ENCODE measurements at regions not wholly inside any gene's neighbourhood (a gene's known extent, or its start where the extent isn't known, plus 50 kb on each side); places are given as distances from the start of the nearest gene placed in this dataset.

DNA sequence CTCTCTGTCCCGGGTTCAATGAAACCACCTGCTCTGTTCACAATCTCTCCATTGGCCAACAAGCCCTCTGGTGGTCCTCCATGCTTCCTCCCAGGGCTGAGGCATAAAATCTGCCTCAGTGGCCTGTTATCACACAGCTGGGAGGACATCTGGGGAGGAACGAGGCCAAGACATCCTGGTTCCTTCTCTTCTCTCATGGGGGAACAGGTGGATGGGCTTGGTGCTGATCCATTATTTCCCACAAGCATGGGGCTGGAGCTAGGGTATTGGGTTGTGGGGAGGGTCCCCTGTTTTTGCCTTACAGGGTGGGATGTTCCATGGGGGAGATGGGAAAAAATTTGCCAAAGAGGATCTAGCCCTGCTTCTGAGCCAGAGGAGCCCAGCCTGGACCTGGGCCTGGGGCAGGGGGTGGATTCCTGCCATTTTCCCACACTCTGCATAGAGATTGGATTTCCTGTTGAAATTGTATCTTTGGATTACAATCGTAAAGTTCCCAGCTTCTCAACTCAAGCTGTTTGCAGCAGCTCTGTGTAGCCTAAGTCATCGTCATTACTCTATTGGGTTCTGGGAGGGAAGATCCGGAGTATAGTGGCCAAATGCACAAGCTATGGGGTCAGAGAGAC is 124.7 kb downstream of the NAV1 start:
- H3K79me2 ChIP-seq (ENCODE audit: insufficient read depth, low read length): no peaks in the 10 kb centered on the region

DNA sequence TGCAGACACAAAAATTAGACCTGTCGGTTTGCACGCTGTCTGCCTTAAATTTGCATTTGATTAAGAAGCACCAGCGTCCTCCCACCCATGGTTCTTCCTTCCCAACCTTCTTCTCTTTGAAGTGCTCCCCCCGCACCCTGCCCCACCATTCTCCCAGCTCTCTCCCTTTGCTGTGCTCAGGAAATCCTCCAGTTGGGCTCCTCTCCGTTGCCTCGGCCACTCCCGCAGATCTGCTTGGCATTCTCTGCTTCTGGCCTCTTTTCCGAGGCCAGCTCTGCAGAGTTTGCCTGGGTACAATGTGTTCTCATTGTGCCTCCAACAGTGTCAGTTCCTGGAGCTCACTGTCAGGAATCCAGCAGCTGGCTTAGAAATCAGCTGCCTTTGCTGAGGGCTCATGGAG is 126.1 kb downstream of the NAV1 start:
- Histone ChIP-seq H3K27ac (ENCODE audit: low read depth, low read length) (no peak overlapping the region), H3K79me2 (ENCODE audit: insufficient read depth, low read length) (no peaks in the 10 kb centered on the region), H3K9me3 (ENCODE audit: control insufficient read depth in 1 of 2, insufficient read depth in 1 of 2, low read depth in 1 of 2, low read length in 2 of 2) (no peaks in the 10 kb centered on the region), H3K9me2 (ENCODE audit: insufficient read depth) (no peaks in the 10 kb centered on the region), H3K36me3 (ENCODE audit: control insufficient read depth in 1 of 2, insufficient read depth in 2 of 2, low read length in 2 of 2) (no peaks in the 10 kb centered on the region), H4K20me1 (ENCODE audit: insufficient read depth) (no peaks in the 10 kb centered on the region), H3K4me2 (ENCODE audit: low read length) (no peak overlapping the region), H2AFZ (ENCODE audit: low read depth, low read length, poor library complexity, severe bottlenecking) (no peak overlapping the region), H3K9ac (ENCODE audit: low read length) (no peak overlapping the region), H3K4me3 (replicated peaks in 1 of 2; ENCODE audit: low read depth in 1 of 2, low read length in 2 of 2) (no peak overlapping the region), H3K27me3 (ENCODE audit: insufficient read depth, low read length) (no peaks in the 10 kb centered on the region), H3K4me1 (ENCODE audit: control insufficient read depth in 1 of 2, insufficient read depth in 2 of 2, low read length in 2 of 2) (no peaks in the 10 kb centered on the region)
- ATAC-seq (no peak), DNase-seq (ENCODE audit: low read depth, low spot score) (no peak)
- intact Hi-C loops (cut with micrococcal nuclease): no loop called here
- ChIA-PET CTCF (no interaction called here), POLR2A (no interaction called here), RAD21 (ENCODE audit: low non-redundant PET in 1 of 2, low total read pairs in 2 of 2, uncharacterized antibody in 2 of 2, unreplicated experiment in 2 of 2) (no interaction called here)
- BruUV-seq (replicated peaks): no TSS peak
- TF ChIP-seq SRF (IDR thresholded peaks at IDR 0.05; ENCODE audit: low read depth): no peak
- no peak for TF ChIP-seq POLR2AphosphoS5 (IDR thresholded peaks at IDR 0.05; ENCODE audit: low read depth, low read length)
- no peak for TF ChIP-seq ZFX (IDR thresholded peaks at IDR 0.05)
- no peak for TF ChIP-seq RAD21 (IDR thresholded peaks at IDR 0.05; ENCODE audit: low read depth)
- no peak for TF ChIP-seq ZNF274 (IDR thresholded peaks at IDR 0.05; ENCODE audit: low read depth, low read length)
- no peak for TF ChIP-seq POLR2A (IDR thresholded peaks at IDR 0.05; ENCODE audit: borderline replicate concordance, extremely low read depth, insufficient read depth, insufficient read length)
- TF ChIP-seq ELF1 (IDR thresholded peaks at IDR 0.05; ENCODE audit: borderline replicate concordance, low read depth): no peak
- TF ChIP-seq, protein P1, sequence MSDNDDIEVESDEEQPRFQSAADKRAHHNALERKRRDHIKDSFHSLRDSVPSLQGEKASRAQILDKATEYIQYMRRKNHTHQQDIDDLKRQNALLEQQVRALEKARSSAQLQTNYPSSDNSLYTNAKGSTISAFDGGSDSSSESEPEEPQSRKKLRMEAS (IDR thresholded peaks at IDR 0.05): no peak
- TF ChIP-seq JUND (IDR thresholded peaks at IDR 0.05): no peak
- TF ChIP-seq, protein P2, sequence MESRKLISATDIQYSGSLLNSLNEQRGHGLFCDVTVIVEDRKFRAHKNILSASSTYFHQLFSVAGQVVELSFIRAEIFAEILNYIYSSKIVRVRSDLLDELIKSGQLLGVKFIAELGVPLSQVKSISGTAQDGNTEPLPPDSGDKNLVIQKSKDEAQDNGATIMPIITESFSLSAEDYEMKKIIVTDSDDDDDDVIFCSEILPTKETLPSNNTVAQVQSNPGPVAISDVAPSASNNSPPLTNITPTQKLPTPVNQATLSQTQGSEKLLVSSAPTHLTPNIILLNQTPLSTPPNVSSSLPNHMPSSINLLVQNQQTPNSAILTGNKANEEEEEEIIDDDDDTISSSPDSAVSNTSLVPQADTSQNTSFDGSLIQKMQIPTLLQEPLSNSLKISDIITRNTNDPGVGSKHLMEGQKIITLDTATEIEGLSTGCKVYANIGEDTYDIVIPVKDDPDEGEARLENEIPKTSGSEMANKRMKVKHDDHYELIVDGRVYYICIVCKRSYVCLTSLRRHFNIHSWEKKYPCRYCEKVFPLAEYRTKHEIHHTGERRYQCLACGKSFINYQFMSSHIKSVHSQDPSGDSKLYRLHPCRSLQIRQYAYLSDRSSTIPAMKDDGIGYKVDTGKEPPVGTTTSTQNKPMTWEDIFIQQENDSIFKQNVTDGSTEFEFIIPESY (IDR thresholded peaks at IDR 0.05; ENCODE audit: extremely low read depth, insufficient replicate concordance, low read length): no peak
- TF ChIP-seq, protein P3, sequence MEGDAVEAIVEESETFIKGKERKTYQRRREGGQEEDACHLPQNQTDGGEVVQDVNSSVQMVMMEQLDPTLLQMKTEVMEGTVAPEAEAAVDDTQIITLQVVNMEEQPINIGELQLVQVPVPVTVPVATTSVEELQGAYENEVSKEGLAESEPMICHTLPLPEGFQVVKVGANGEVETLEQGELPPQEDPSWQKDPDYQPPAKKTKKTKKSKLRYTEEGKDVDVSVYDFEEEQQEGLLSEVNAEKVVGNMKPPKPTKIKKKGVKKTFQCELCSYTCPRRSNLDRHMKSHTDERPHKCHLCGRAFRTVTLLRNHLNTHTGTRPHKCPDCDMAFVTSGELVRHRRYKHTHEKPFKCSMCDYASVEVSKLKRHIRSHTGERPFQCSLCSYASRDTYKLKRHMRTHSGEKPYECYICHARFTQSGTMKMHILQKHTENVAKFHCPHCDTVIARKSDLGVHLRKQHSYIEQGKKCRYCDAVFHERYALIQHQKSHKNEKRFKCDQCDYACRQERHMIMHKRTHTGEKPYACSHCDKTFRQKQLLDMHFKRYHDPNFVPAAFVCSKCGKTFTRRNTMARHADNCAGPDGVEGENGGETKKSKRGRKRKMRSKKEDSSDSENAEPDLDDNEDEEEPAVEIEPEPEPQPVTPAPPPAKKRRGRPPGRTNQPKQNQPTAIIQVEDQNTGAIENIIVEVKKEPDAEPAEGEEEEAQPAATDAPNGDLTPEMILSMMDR (IDR thresholded peaks at IDR 0.05 in 2 of 3, conservative IDR thresholded peaks at IDR 0.05 in 1 of 3; ENCODE audit: borderline replicate concordance in 1 of 3, insufficient read depth in 1 of 3, low read depth in 2 of 3, low read length in 2 of 3): no peak
- TF ChIP-seq TCF7L2 (IDR thresholded peaks at IDR 0.05; ENCODE audit: borderline replicate concordance, extremely low read depth, insufficient read depth, insufficient read length): no peak
- TF ChIP-seq, protein P4, sequence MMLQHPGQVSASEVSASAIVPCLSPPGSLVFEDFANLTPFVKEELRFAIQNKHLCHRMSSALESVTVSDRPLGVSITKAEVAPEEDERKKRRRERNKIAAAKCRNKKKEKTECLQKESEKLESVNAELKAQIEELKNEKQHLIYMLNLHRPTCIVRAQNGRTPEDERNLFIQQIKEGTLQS (IDR thresholded peaks at IDR 0.05): no peak

More for the DNA sequence above, 124.7 kb downstream of the NAV1 start:
- H3K9me2 ChIP-seq (ENCODE audit: insufficient read depth): no peaks in the 10 kb centered on the region
- intact Hi-C loops (cut with micrococcal nuclease): no loop called here
- ATAC-seq (no peak), DNase-seq (ENCODE audit: low read depth, low spot score) (no peak)
- POLR2A ChIA-PET: no interaction called here
- H3K4me2 ChIP-seq (ENCODE audit: low read length): no peak overlapping the region
- H3K36me3 ChIP-seq (ENCODE audit: control insufficient read depth in 1 of 2, insufficient read depth in 2 of 2, low read length in 2 of 2): no peaks in the 10 kb centered on the region
- H3K4me3 ChIP-seq (replicated peaks in 1 of 2; ENCODE audit: low read depth in 1 of 2, low read length in 2 of 2): no peak overlapping the region
- no peak for TF ChIP-seq POLR2AphosphoS5 (IDR thresholded peaks at IDR 0.05; ENCODE audit: low read depth, low read length)
- TF ChIP-seq, protein P4 (IDR thresholded peaks at IDR 0.05): no peak
- no peak for TF ChIP-seq ZNF274 (IDR thresholded peaks at IDR 0.05; ENCODE audit: low read depth, low read length)
- no peak for TF ChIP-seq POLR2A (IDR thresholded peaks at IDR 0.05; ENCODE audit: borderline replicate concordance, extremely low read depth, insufficient read depth, insufficient read length)
- TF ChIP-seq SIN3A (IDR thresholded peaks at IDR 0.05; ENCODE audit: low read depth): no peak
- no peak for TF ChIP-seq FOSL1 (IDR thresholded peaks at IDR 0.05; ENCODE audit: low read depth)
- BruUV-seq (replicated peaks): no TSS peak
- H2AFZ ChIP-seq (ENCODE audit: low read depth, low read length, poor library complexity, severe bottlenecking): no peak overlapping the region
- H3K9ac ChIP-seq (ENCODE audit: low read length): no peak overlapping the region
- H4K20me1 ChIP-seq (ENCODE audit: insufficient read depth): no peaks in the 10 kb centered on the region
- no peak overlapping the region for H3K27ac ChIP-seq (ENCODE audit: low read depth, low read length)
- CTCF ChIA-PET: interaction anchor here (0.5 kb wide), 1 partner anchor 15 kb away, joined by 4 read pairs; no protein-coding TSS in a partner anchor
- RAD21 ChIA-PET (ENCODE audit: low non-redundant PET in 1 of 2, low total read pairs in 2 of 2, uncharacterized antibody in 2 of 2, unreplicated experiment in 2 of 2): no interaction called here
- no peaks in the 10 kb centered on the region for H3K4me1 ChIP-seq (ENCODE audit: control insufficient read depth in 1 of 2, insufficient read depth in 2 of 2, low read length in 2 of 2)
- H3K27me3 ChIP-seq (ENCODE audit: insufficient read depth, low read length): no peaks in the 10 kb centered on the region
- no peaks in the 10 kb centered on the region for H3K9me3 ChIP-seq (ENCODE audit: control insufficient read depth in 1 of 2, insufficient read depth in 1 of 2, low read depth in 1 of 2, low read length in 2 of 2)
